Astrocyte (in vitro differentiated cells and primary cell): ENCODE measurements at regions not wholly inside any gene's neighbourhood (a gene's known extent, or its start where the extent isn't known, plus 50 kb on each side); places are given as distances from the start of the nearest gene placed in this dataset.

ENCODE experiments used
- DNase-seq: peaks from one replicate; pipeline ENCODE4 v3.0.0-alpha.2; 2010; ENCODE audit warnings: low read depth
- FAIRE-seq: peaks from 2 replicates; lab custom pipeline; 2011; peaks lifted over from hg19 to GRCh38; lab: Jason Lieb, UNC
- H2AFZ ChIP-seq: 2 replicates; pipeline ENCODE4 v1.6.0; 2012; ENCODE audit warnings: low read depth, low read length, inconsistent platforms
- H3K27ac ChIP-seq: 2 replicates; pipeline ENCODE4 v1.5.1; 2011; ENCODE audit warnings: low read depth, low read length, inconsistent platforms
- H3K27me3 ChIP-seq: 2 replicates; pipeline ENCODE4 v1.6.0; 2011; ENCODE audit warnings: low read length, inconsistent platforms; ENCODE audit not compliant: insufficient read depth
- H3K36me3 ChIP-seq: 2 replicates; pipeline ENCODE4 v1.5.1; 2011; ENCODE audit warnings: low read length, inconsistent platforms; ENCODE audit not compliant: insufficient read depth
- H3K4me1 ChIP-seq: 2 replicates; pipeline ENCODE4 v1.5.1; 2011; ENCODE audit warnings: low read length, inconsistent platforms; ENCODE audit not compliant: insufficient read depth
- H3K4me2 ChIP-seq: 2 replicates; pipeline ENCODE4 v1.6.0; 2012; ENCODE audit warnings: low read length, inconsistent platforms
- H3K4me3 ChIP-seq: 2 replicates; pipeline ENCODE4 v1.5.1; 2011; ENCODE audit warnings: low read depth, mild to moderate bottlenecking, low read length, inconsistent platforms; ENCODE audit not compliant: insufficient read depth
- H3K79me2 ChIP-seq: 2 replicates; pipeline ENCODE4 v1.6.0; 2012; ENCODE audit warnings: mild to moderate bottlenecking, low read length, inconsistent platforms; ENCODE audit not compliant: insufficient read depth
- H3K9ac ChIP-seq: 2 replicates; pipeline ENCODE4 v1.6.0; 2012; ENCODE audit warnings: mild to moderate bottlenecking, low read length, inconsistent platforms
- H3K9me3 ChIP-seq: 2 replicates; pipeline ENCODE4 v1.5.1; 2012; ENCODE audit warnings: low read depth, mild to moderate bottlenecking, low read length, inconsistent platforms; ENCODE audit not compliant: insufficient read depth
- H4K20me1 ChIP-seq: 2 replicates; pipeline ENCODE4 v1.6.0; 2012; ENCODE audit warnings: low read length, inconsistent platforms; ENCODE audit not compliant: insufficient read depth
- H3K27ac Mint-ChIP-seq: one replicate; pipeline ENCODE4 v1.8.0; 2021; ENCODE audit warnings: mild to moderate bottlenecking, mixed read lengths; ENCODE audit not compliant: unreplicated experiment
- H3K27me3 Mint-ChIP-seq: one replicate; pipeline ENCODE4 v1.8.0; 2021; ENCODE audit warnings: low read depth, mixed read lengths; ENCODE audit not compliant: unreplicated experiment
- H3K36me3 Mint-ChIP-seq: one replicate; pipeline ENCODE4 v1.8.0; 2021; ENCODE audit warnings: low read depth, mixed read lengths; ENCODE audit not compliant: unreplicated experiment
- H3K4me1 Mint-ChIP-seq: one replicate; pipeline ENCODE4 v1.8.0; 2021; ENCODE audit warnings: low read depth, mixed read lengths; ENCODE audit not compliant: unreplicated experiment
- H3K4me3 Mint-ChIP-seq: one replicate; pipeline ENCODE4 v1.8.0; 2021; ENCODE audit warnings: mild to moderate bottlenecking, moderate library complexity, mixed read lengths; ENCODE audit not compliant: unreplicated experiment
- H3K9me3 Mint-ChIP-seq: one replicate; pipeline ENCODE4 v1.8.0; 2021; ENCODE audit warnings: mild to moderate bottlenecking, mixed read lengths; ENCODE audit not compliant: unreplicated experiment
- EZH2 ChIP-seq: IDR thresholded peaks from 2 replicates; pipeline ENCODE4 v1.6.1; 2012; ENCODE audit warnings: mild to moderate bottlenecking, low read length, inconsistent platforms; ENCODE audit not compliant: insufficient read depth
- TF ChIP-seq, protein P1 (sequence below): IDR thresholded peaks from 2 replicates; pipeline ENCODE4 v1.5.1; 2011; ENCODE audit warnings: low read depth, mild to moderate bottlenecking, inconsistent platforms, low read length, moderate library complexity; ENCODE audit not compliant: insufficient read depth

DNA sequence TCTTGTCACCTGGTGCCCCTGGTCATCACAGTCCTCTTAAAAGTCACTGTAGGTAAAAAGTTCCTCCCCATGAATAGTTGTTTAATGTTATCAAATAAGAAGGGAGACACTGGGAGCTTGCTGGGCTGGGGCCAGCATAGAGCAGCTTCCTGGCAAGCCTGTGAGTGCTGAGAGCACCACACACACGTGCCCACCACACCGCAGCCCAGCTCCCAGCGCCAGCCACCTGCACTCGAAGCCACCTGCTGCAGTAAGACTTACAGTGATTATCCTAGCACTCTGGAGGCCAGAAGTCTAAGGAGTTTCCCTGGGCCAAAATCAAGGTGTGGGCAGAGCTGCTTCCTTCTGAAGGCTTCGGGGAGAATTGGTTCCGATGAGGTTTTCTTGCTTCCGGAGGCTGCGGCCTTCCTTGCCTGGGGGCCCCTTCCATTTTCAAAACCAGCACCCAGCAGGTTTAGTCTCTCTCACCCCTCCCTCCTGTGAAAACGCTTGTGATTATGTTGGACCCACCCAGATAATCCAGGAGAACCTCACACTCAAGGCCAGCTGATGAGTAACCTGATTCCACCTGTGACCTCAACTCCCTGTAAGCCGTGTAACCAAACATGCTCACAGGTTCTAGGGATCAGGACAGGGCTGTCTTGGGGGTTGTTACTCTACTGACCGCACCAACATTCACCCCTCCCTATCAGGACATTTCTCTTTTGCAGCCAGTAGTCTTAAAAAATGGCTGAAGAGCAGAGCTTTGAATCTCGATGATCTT, 687.2 kb downstream of the TBC1D22A start:
- H3K4me3 ChIP-seq: no peak overlapping the region
- no peak for FAIRE-seq
- H3K4me3 Mint-ChIP-seq: no peak overlapping the region
- TF ChIP-seq, protein P1, sequence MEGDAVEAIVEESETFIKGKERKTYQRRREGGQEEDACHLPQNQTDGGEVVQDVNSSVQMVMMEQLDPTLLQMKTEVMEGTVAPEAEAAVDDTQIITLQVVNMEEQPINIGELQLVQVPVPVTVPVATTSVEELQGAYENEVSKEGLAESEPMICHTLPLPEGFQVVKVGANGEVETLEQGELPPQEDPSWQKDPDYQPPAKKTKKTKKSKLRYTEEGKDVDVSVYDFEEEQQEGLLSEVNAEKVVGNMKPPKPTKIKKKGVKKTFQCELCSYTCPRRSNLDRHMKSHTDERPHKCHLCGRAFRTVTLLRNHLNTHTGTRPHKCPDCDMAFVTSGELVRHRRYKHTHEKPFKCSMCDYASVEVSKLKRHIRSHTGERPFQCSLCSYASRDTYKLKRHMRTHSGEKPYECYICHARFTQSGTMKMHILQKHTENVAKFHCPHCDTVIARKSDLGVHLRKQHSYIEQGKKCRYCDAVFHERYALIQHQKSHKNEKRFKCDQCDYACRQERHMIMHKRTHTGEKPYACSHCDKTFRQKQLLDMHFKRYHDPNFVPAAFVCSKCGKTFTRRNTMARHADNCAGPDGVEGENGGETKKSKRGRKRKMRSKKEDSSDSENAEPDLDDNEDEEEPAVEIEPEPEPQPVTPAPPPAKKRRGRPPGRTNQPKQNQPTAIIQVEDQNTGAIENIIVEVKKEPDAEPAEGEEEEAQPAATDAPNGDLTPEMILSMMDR: no peak
- no peak for TF ChIP-seq EZH2
- no peaks in the 10 kb centered on the region for H3K4me1 ChIP-seq
- H3K27me3 Mint-ChIP-seq: no peaks in the 10 kb centered on the region
- H3K36me3 ChIP-seq: no peaks in the 10 kb centered on the region
- H3K9ac ChIP-seq: no peak overlapping the region
- DNase-seq: no peak
- no peaks in the 10 kb centered on the region for H3K36me3 Mint-ChIP-seq
- H3K27ac Mint-ChIP-seq: no peak overlapping the region
- H4K20me1 ChIP-seq: no peaks in the 10 kb centered on the region
- peaks cover 21% of the 10 kb centered on the region for H3K9me3 ChIP-seq
- H3K27ac ChIP-seq: no peak overlapping the region
- H3K9me3 Mint-ChIP-seq: peaks cover 28% of the 10 kb centered on the region
- H3K4me2 ChIP-seq: no peak overlapping the region
- H3K79me2 ChIP-seq: no peaks in the 10 kb centered on the region
- H3K27me3 ChIP-seq: no peaks in the 10 kb centered on the region
- H3K4me1 Mint-ChIP-seq: no peaks in the 10 kb centered on the region
- no peak overlapping the region for H2AFZ ChIP-seq

DNA sequence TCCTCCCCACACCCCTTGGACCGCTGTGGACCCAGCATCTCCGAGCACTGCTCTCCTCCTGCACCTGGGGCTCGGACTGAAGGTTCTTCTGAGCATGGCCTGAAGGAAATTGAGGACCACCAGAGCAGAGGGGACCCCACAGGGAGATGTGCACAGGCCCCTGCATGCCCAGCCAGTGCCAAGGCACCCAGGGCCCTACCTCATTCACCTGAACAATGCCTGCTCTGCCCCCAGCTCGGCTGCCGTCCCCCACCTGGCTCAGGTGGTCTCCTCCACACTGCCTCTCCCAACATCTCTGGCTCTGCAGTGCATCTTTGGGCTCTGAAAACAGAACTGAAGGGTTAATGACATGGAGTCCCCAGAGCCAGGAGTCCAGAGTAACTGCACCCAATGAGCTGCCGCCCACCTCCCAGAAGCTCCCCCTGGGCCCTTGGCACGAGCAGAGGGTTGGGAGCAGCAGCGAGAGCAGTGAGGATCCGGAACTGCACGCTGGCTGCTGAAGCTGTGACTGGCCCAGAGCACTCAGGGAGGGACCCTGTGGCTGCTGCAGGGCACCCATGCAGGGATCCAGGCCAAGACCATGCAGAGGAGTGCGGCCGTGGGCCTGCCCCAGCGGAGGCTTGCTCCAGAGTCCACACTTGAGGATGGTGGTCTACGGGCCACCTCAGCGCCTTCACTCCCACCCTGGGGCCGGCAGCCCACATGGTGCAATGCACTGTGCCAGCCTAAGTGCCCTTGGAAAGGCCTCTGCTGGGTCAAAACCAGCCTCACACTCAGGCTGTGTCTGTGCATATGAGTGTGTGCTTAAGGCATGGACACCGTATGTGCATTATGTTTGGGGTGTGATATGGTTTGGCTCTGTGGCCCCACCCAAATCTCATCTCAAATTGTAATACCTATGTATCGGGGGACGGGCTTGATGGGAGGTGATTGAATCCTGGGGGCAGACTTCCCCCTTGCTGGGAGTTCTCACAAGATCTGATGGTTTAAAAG, 686.1 kb downstream of the TBC1D22A start:
- Mint-ChIP-seq H3K9me3 (peaks cover 29% of the 10 kb centered on the region), H3K36me3 (no peaks in the 10 kb centered on the region), H3K27ac (no peak overlapping the region), H3K4me3 (no peak overlapping the region), H3K4me1 (no peaks in the 10 kb centered on the region), H3K27me3 (no peaks in the 10 kb centered on the region)
- no peaks in the 10 kb centered on the region for H3K27me3 ChIP-seq
- TF ChIP-seq, protein P1: no peak
- no peak for TF ChIP-seq EZH2
- DNase-seq (no peak), FAIRE-seq (no peak)
- H3K4me1 ChIP-seq: no peaks in the 10 kb centered on the region
- H3K79me2 ChIP-seq: no peaks in the 10 kb centered on the region
- H3K9me3 ChIP-seq: peaks cover 21% of the 10 kb centered on the region
- H3K9ac ChIP-seq: no peak overlapping the region
- no peaks in the 10 kb centered on the region for H4K20me1 ChIP-seq
- no peak overlapping the region for H3K4me3 ChIP-seq
- H2AFZ ChIP-seq: no peak overlapping the region
- H3K4me2 ChIP-seq: no peak overlapping the region
- H3K27ac ChIP-seq: no peak overlapping the region
- no peaks in the 10 kb centered on the region for H3K36me3 ChIP-seq
